Neuronal stem cell (in vitro differentiated cells): ENCODE measurements at regions not wholly inside any gene's neighbourhood (a gene's known extent, or its start where the extent isn't known, plus 50 kb on each side); places are given as distances from the start of the nearest gene placed in this dataset.

Source experiments
- DNase-seq: peaks from one replicate; pipeline ENCODE4 v3.0.0-alpha.2; 2013; ENCODE audit warnings: low spot score
- H2AFZ ChIP-seq: one replicate; pipeline ENCODE4 v1.6.1; 2013; ENCODE audit warnings: mild to moderate bottlenecking, low read length, inconsistent platforms
- H2AK5ac ChIP-seq: 2 replicates; pipeline ENCODE4 v1.6.1; 2013; ENCODE audit warnings: low read depth, mild to moderate bottlenecking, inconsistent platforms, low read length, moderate library complexity, mixed read lengths
- H2BK120ac ChIP-seq: 2 replicates; pipeline ENCODE4 v1.6.1; 2013; ENCODE audit warnings: low read depth, mild to moderate bottlenecking, inconsistent platforms, low read length, moderate library complexity, mixed read lengths
- H2BK12ac ChIP-seq: one replicate; pipeline ENCODE4 v1.6.1; 2013; ENCODE audit warnings: low read length, inconsistent platforms
- H2BK15ac ChIP-seq: 2 replicates; pipeline ENCODE4 v1.6.1; 2013; ENCODE audit warnings: mild to moderate bottlenecking, low read length, inconsistent platforms, mixed read lengths
- H2BK5ac ChIP-seq: one replicate; pipeline ENCODE4 v1.6.1; 2013; ENCODE audit warnings: inconsistent platforms, mild to moderate bottlenecking, low read length, moderate library complexity
- H3K14ac ChIP-seq: one replicate; pipeline ENCODE4 v1.6.1; 2013; ENCODE audit warnings: low read length, inconsistent platforms
- H3K18ac ChIP-seq: 2 replicates; pipeline ENCODE4 v1.6.1; 2013; ENCODE audit warnings: low read length, inconsistent platforms
- H3K23ac ChIP-seq: 2 replicates; pipeline ENCODE4 v1.6.1; 2013; ENCODE audit warnings: low read depth, mild to moderate bottlenecking, mixed read lengths, low read length, inconsistent platforms; ENCODE audit not compliant: poor library complexity
- H3K27ac ChIP-seq: replicated peaks from 3 replicates; pipeline ENCODE4 v1.5.1; 2013; ENCODE audit warnings: low read length, inconsistent platforms
- H3K27me3 ChIP-seq, 3 experiments: 2 replicates each; pipeline ENCODE4 v1.6.1; 2013; ENCODE audit warnings: low read length in 3 of 3, mild to moderate bottlenecking in 2 of 3, inconsistent platforms in 1 of 3, low read depth in 1 of 3, mixed read lengths in 1 of 3, moderate library complexity in 1 of 3; ENCODE audit not compliant: control insufficient read depth in 3 of 3, insufficient read depth in 3 of 3
- H3K36me3 ChIP-seq, 2 donors: replicated peaks in 1 of 2; 2 replicates each; pipeline ENCODE4 v1.6.1; 2013; ENCODE audit warnings: low read length in 2 of 2; ENCODE audit not compliant: control insufficient read depth in 2 of 2, insufficient read depth in 2 of 2
- H3K4ac ChIP-seq: 2 replicates; pipeline ENCODE4 v1.6.1; 2013; ENCODE audit warnings: inconsistent platforms, mild to moderate bottlenecking, low read length, moderate library complexity
- H3K4me1 ChIP-seq, 2 donors: 1 replicate in 1 of 2; 2 replicates in 1 of 2; pipeline ENCODE4 v1.6.1; 2013; ENCODE audit warnings: low read length in 2 of 2, low read depth in 1 of 2; ENCODE audit not compliant: control insufficient read depth in 2 of 2, insufficient read depth in 1 of 2
- H3K4me2 ChIP-seq: one replicate; pipeline ENCODE4 v1.6.1; 2013; ENCODE audit warnings: mild to moderate bottlenecking, low read length, inconsistent platforms; ENCODE audit not compliant: insufficient read depth, poor library complexity, severe bottlenecking
- H3K4me3 ChIP-seq, 2 donors: 2 replicates each; pipeline ENCODE4 v1.5.1; 2013; ENCODE audit warnings: low read length in 2 of 2, mild to moderate bottlenecking in 2 of 2, inconsistent platforms in 1 of 2, moderate library complexity in 1 of 2
- H3K79me1 ChIP-seq: one replicate; pipeline ENCODE4 v1.6.1; 2013; ENCODE audit warnings: low read depth, mild to moderate bottlenecking, inconsistent platforms, low read length, moderate library complexity
- H3K9ac ChIP-seq: one replicate; pipeline ENCODE4 v1.6.1; 2013; ENCODE audit warnings: mild to moderate bottlenecking, low read depth, low read length, inconsistent platforms; ENCODE audit not compliant: poor library complexity
- H3K9me3 ChIP-seq, 2 donors: replicated peaks in 1 of 2; 2 replicates each; pipeline versions ENCODE3 to v1.6.1; 2013; ENCODE audit warnings: low read length in 2 of 2, mild to moderate bottlenecking in 2 of 2, inconsistent platforms in 1 of 2, low read depth in 1 of 2, mixed read lengths in 1 of 2, moderate library complexity in 1 of 2; ENCODE audit not compliant: control insufficient read depth in 2 of 2, insufficient read depth in 1 of 2
- H4K8ac ChIP-seq: one replicate; pipeline ENCODE4 v1.6.1; 2013; ENCODE audit warnings: low read depth, mild to moderate bottlenecking, inconsistent platforms, low read length, moderate library complexity
- H4K91ac ChIP-seq: one replicate; pipeline ENCODE4 v1.6.1; 2013; ENCODE audit warnings: low read length, low read depth, mild to moderate bottlenecking, inconsistent platforms; ENCODE audit not compliant: poor library complexity
- WGBS, 2 donors: extraction: QIAGEN DNeasy Blood & Tissue Kit; methylation state at CpG; one replicate each; pipeline ENCODE4 v1.1.7; 2013; ENCODE audit warnings: missing lambda C conversion rate in 2 of 2, mixed read lengths in 1 of 2; ENCODE audit not compliant: insufficient read length in 2 of 2, insufficient replicate concordance in 1 of 2; ENCODE audit errors: extremely low coverage in 2 of 2; 5-methylcytosine and 5-hydroxymethylcytosine counted together

- H3K4me3 ChIP-seq, result no peak overlapping the region
- no peak overlapping the region for H3K18ac ChIP-seq
- no peak overlapping the region for H4K8ac ChIP-seq
- no peak overlapping the region for H2BK12ac ChIP-seq
- no peaks in the 10 kb centered on the region for H3K9me3 ChIP-seq
- H2AFZ ChIP-seq, result no peak overlapping the region
- no peak overlapping the region for H3K4ac ChIP-seq
- no peak overlapping the region for H2BK5ac ChIP-seq
- no peak overlapping the region for H3K9ac ChIP-seq
- H4K91ac ChIP-seq, result no peak overlapping the region
- H2BK15ac ChIP-seq, result no peak overlapping the region
- H3K14ac ChIP-seq, result no peak overlapping the region
- no peak overlapping the region for H2BK120ac ChIP-seq
- no peaks in the 10 kb centered on the region for H3K36me3 ChIP-seq
- no peak overlapping the region for H2AK5ac ChIP-seq
- H3K4me1 ChIP-seq, result peaks cover 2 to 7% of the 10 kb centered on the region in 2 donors
- H3K27me3 ChIP-seq, result peaks cover 0 to 4% (median 0%) of the 10 kb centered on the region in 3 experiments
- no peak overlapping the region for H3K4me2 ChIP-seq
- no peak overlapping the region for H3K23ac ChIP-seq
- H3K79me1 ChIP-seq, result no peaks in the 10 kb centered on the region
- WGBS, 2 donors, result no CpG with 5 or more reads among the region's 1 CpG
- no peak overlapping the region for H3K27ac ChIP-seq
- no peak for DNase-seq
Observed at GRCh38 chr10:115028419-115028818, 64.7 kb upstream of the ATRNL1 start.

GRCh38 chr10:115029452-115030375 is 63.5 kb upstream of the ATRNL1 start:
- Histone ChIP-seq H3K9me3 (no peaks in the 10 kb centered on the region), H3K36me3 (no peaks in the 10 kb centered on the region), H3K4me3 (no peak overlapping the region), H3K23ac (no peak overlapping the region), H2AFZ (no peak overlapping the region), H2BK5ac (no peak overlapping the region), H2AK5ac (no peak overlapping the region), H3K4me2 (no peak overlapping the region), H2BK120ac (no peak overlapping the region), H3K14ac (no peak overlapping the region), H3K4me1 (peaks cover 2 to 9% of the 10 kb centered on the region in 2 donors), H3K27ac (no peak overlapping the region), H4K8ac (no peak overlapping the region), H3K9ac (no peak overlapping the region), H3K4ac (no peak overlapping the region), H4K91ac (no peak overlapping the region), H2BK15ac (no peak overlapping the region), H3K27me3 (peaks cover 0 to under 1% (median 0%) of the 10 kb centered on the region in 3 experiments), H3K18ac (no peak overlapping the region), H2BK12ac (no peak overlapping the region), H3K79me1 (no peaks in the 10 kb centered on the region)
- no CpG with 5 or more reads among the region's 8 CpGs for WGBS, 2 donors
- no peak for DNase-seq

GRCh38 chr10:115030483-115031200 is 62.5 kb upstream of the ATRNL1 start:
- H3K9me3 ChIP-seq, result no peaks in the 10 kb centered on the region
- H3K4me1 ChIP-seq, result peaks cover 2 to 12% of the 10 kb centered on the region in 2 donors
- WGBS, 2 donors, result no CpG with 5 or more reads among the region's 8 CpGs
- H4K91ac ChIP-seq, result no peak overlapping the region
- H3K14ac ChIP-seq, result no peak overlapping the region
- no peak overlapping the region for H4K8ac ChIP-seq
- peak; percentile 18 for DNase-seq
- no peak overlapping the region for H3K27ac ChIP-seq
- H3K4me3 ChIP-seq, result no peak overlapping the region
- H2AFZ ChIP-seq, result peak overlapping the region; percentile 5
- no peak overlapping the region for H3K4me2 ChIP-seq
- H3K23ac ChIP-seq, result no peak overlapping the region
- no peaks in the 10 kb centered on the region for H3K36me3 ChIP-seq
- H3K4ac ChIP-seq, result no peak overlapping the region
- H2AK5ac ChIP-seq, result no peak overlapping the region
- H2BK15ac ChIP-seq, result no peak overlapping the region
- H2BK120ac ChIP-seq, result no peak overlapping the region
- H3K27me3 ChIP-seq, result no peaks in the 10 kb centered on the region
- H3K79me1 ChIP-seq, result no peaks in the 10 kb centered on the region
- no peak overlapping the region for H2BK12ac ChIP-seq
- no peak overlapping the region for H3K9ac ChIP-seq
- H2BK5ac ChIP-seq, result no peak overlapping the region
- no peak overlapping the region for H3K18ac ChIP-seq

GRCh38 chr10:115033898-115034297 is 59.3 kb upstream of the ATRNL1 start:
- Histone ChIP-seq H2AK5ac (no peak overlapping the region), H2BK5ac (no peak overlapping the region), H3K79me1 (no peaks in the 10 kb centered on the region), H3K9ac (no peak overlapping the region), H2BK120ac (no peak overlapping the region), H4K91ac (no peak overlapping the region), H2AFZ (no peak overlapping the region), H3K4me1 (peaks cover 2 to 12% of the 10 kb centered on the region in 2 donors), H3K27me3 (no peaks in the 10 kb centered on the region), H3K36me3 (no peaks in the 10 kb centered on the region), H3K27ac (no peak overlapping the region), H3K4me2 (no peak overlapping the region), H2BK15ac (no peak overlapping the region), H3K23ac (no peak overlapping the region), H3K9me3 (no peaks in the 10 kb centered on the region), H2BK12ac (no peak overlapping the region), H4K8ac (no peak overlapping the region), H3K18ac (no peak overlapping the region), H3K4me3 (no peak overlapping the region), H3K14ac (no peak overlapping the region), H3K4ac (no peak overlapping the region)
- no CpG with 5 or more reads among the region's 6 CpGs for WGBS, 2 donors
- DNase-seq, result no peak
